ENCODE measurements at regions not wholly inside any gene's neighbourhood (a gene's known extent, or its start where the extent isn't known, plus 50 kb on each side); places are given as distances from the start of the nearest gene placed in this dataset.

- no peaks in the 10 kb centered on the region for H3K79me2 ChIP-seq (ENCODE audit: control insufficient read depth, insufficient read depth, low read length)
- H3K27me3 Mint-ChIP-seq: peaks cover 33% of the 10 kb centered on the region
- intact Hi-C loops (cut with micrococcal nuclease): no loop called here
- no peak overlapping the region for H3K4me3 Mint-ChIP-seq
- H3K27ac Mint-ChIP-seq: no peak overlapping the region
- no peaks in the 10 kb centered on the region for H3K4me1 Mint-ChIP-seq
- 95% methylated on average over 5 of the region's 9 CpGs for WGBS (ENCODE audit: insufficient coverage)
- DNase-seq (no peak), ATAC-seq (ENCODE audit: low read depth) (no peak)
- H2AFZ ChIP-seq (ENCODE audit: insufficient read depth, low read depth, low read length, poor library complexity, severe bottlenecking): no peak overlapping the region
- H3K4me3 ChIP-seq (ENCODE audit: control extremely low read depth in 1 of 5, extremely low read depth in 1 of 5, insufficient read depth in 1 of 5, low read depth in 2 of 5, low read length in 4 of 5): no peak overlapping the region
- POLR2A ChIA-PET: no interaction called here
- no peak overlapping the region for H3K4me2 ChIP-seq (replicated peaks; ENCODE audit: low read depth, low read length, poor library complexity, severe bottlenecking)
- H3K9ac ChIP-seq (ENCODE audit: low read length): no peak overlapping the region
- TF ChIP-seq CTCF (IDR thresholded peaks at IDR 0.05) (no peak), EZH2 (IDR thresholded peaks at IDR 0.05; ENCODE audit: borderline replicate concordance, insufficient read depth, low read depth, low read length, poor library complexity, severe bottlenecking) (no peak)
- H3K9me3 ChIP-seq (ENCODE audit: control extremely low read depth in 1 of 3, control insufficient read depth in 2 of 3, insufficient read depth in 1 of 3, low read length in 2 of 3): no peaks in the 10 kb centered on the region
- H4K20me1 ChIP-seq (ENCODE audit: control insufficient read depth, insufficient read depth, low read length, poor library complexity, severe bottlenecking): no peaks in the 10 kb centered on the region
- H3K27me3 ChIP-seq (replicated peaks in 1 of 4; ENCODE audit: control extremely low read depth in 1 of 4, control insufficient read depth in 3 of 4, insufficient read depth in 4 of 4, low read length in 3 of 4): peaks cover 0 to 5% (median 2%) of the 10 kb centered on the region in 4 experiments
- no peaks in the 10 kb centered on the region for H3K9me3 Mint-ChIP-seq (ENCODE audit: insufficient read depth)
- no peak overlapping the region for H3K27ac ChIP-seq (ENCODE audit: low read length in 2 of 2)
- no peaks in the 10 kb centered on the region for H3K4me1 ChIP-seq (ENCODE audit: control insufficient read depth in 2 of 2, insufficient read depth in 2 of 2, low read length in 2 of 2)
- no peaks in the 10 kb centered on the region for H3K36me3 ChIP-seq (replicated peaks in 1 of 2; ENCODE audit: control extremely low read depth in 1 of 2, control insufficient read depth in 1 of 2, extremely low read depth in 1 of 2, insufficient read depth in 2 of 2, low read length in 1 of 2)
- CTCF ChIA-PET: no interaction called here
Observed at GRCh38 chr15:72857331-72858063, 73.9 kb upstream of the ADPGK start.

- H3K4me3 Mint-ChIP-seq: no peak overlapping the region
- POLR2A ChIA-PET: no interaction called here
- H3K27me3 Mint-ChIP-seq: peaks cover 26% of the 10 kb centered on the region
- Histone ChIP-seq H3K36me3 (replicated peaks in 1 of 2; ENCODE audit: control extremely low read depth in 1 of 2, control insufficient read depth in 1 of 2, extremely low read depth in 1 of 2, insufficient read depth in 2 of 2, low read length in 1 of 2) (no peaks in the 10 kb centered on the region), H4K20me1 (ENCODE audit: control insufficient read depth, insufficient read depth, low read length, poor library complexity, severe bottlenecking) (no peaks in the 10 kb centered on the region), H3K27me3 (replicated peaks in 1 of 4; ENCODE audit: control extremely low read depth in 1 of 4, control insufficient read depth in 3 of 4, insufficient read depth in 4 of 4, low read length in 3 of 4) (peaks cover 0 to 5% (median 2%) of the 10 kb centered on the region in 4 experiments), H3K9me3 (ENCODE audit: control extremely low read depth in 1 of 3, control insufficient read depth in 2 of 3, insufficient read depth in 1 of 3, low read length in 2 of 3) (no peaks in the 10 kb centered on the region), H2AFZ (ENCODE audit: insufficient read depth, low read depth, low read length, poor library complexity, severe bottlenecking) (no peak overlapping the region), H3K9ac (ENCODE audit: low read length) (no peak overlapping the region), H3K4me3 (ENCODE audit: control extremely low read depth in 1 of 5, extremely low read depth in 1 of 5, insufficient read depth in 1 of 5, low read depth in 2 of 5, low read length in 4 of 5) (no peak overlapping the region), H3K79me2 (ENCODE audit: control insufficient read depth, insufficient read depth, low read length) (no peaks in the 10 kb centered on the region), H3K27ac (ENCODE audit: low read length in 2 of 2) (no peak overlapping the region), H3K4me1 (ENCODE audit: control insufficient read depth in 2 of 2, insufficient read depth in 2 of 2, low read length in 2 of 2) (no peaks in the 10 kb centered on the region), H3K4me2 (replicated peaks; ENCODE audit: low read depth, low read length, poor library complexity, severe bottlenecking) (no peak overlapping the region)
- no peaks in the 10 kb centered on the region for H3K9me3 Mint-ChIP-seq (ENCODE audit: insufficient read depth)
- DNase-seq (no peak), ATAC-seq (ENCODE audit: low read depth) (no peak)
- TF ChIP-seq CTCF (IDR thresholded peaks at IDR 0.05): no peak
- no peak for TF ChIP-seq EZH2 (IDR thresholded peaks at IDR 0.05; ENCODE audit: borderline replicate concordance, insufficient read depth, low read depth, low read length, poor library complexity, severe bottlenecking)
- WGBS (ENCODE audit: insufficient coverage): 97% methylated on average over 4 of the region's 5 CpGs
- CTCF ChIA-PET: no interaction called here
- H3K4me1 Mint-ChIP-seq: no peaks in the 10 kb centered on the region
- intact Hi-C loops (cut with micrococcal nuclease): no loop called here
- no peak overlapping the region for H3K27ac Mint-ChIP-seq
Observed at GRCh38 chr15:72856549-72857040, 73.0 kb upstream of the ADPGK start.

Data from B cell (primary cell).